Fibroblast of lung (primary cell): ENCODE measurements at regions not wholly inside any gene's neighbourhood (a gene's known extent, or its start where the extent isn't known, plus 50 kb on each side); places are given as distances from the start of the nearest gene placed in this dataset.

Experiments used
- DNase-seq, 2 donors: peaks; one replicate each; pipeline versions ENCODE4 v3.0.0 to v3.0.0-alpha.2; 2010; ENCODE audit warnings: low read depth in 2 of 2
- H2AFZ ChIP-seq: 2 replicates; pipeline ENCODE4 v1.5.1; 2012; ENCODE audit warnings: low read length, control low read depth, inconsistent platforms
- H3K27ac ChIP-seq: 2 replicates; pipeline ENCODE4 v1.5.1; 2011; ENCODE audit warnings: low read length, control low read depth; ENCODE audit not compliant: insufficient read depth
- H3K27me3 ChIP-seq: 2 replicates; pipeline ENCODE4 v1.5.1; 2011; ENCODE audit warnings: mild to moderate bottlenecking, low read length; ENCODE audit not compliant: control insufficient read depth, insufficient read depth
- H3K36me3 ChIP-seq: 2 replicates; pipeline ENCODE4 v1.5.1; 2011; ENCODE audit warnings: low read length; ENCODE audit not compliant: control insufficient read depth, insufficient read depth
- H3K4me1 ChIP-seq: 2 replicates; pipeline ENCODE4 v1.5.1; 2011; ENCODE audit warnings: low read length; ENCODE audit not compliant: control insufficient read depth, insufficient read depth; ENCODE audit errors: extremely low read depth
- H3K4me2 ChIP-seq: 2 replicates; pipeline ENCODE4 v1.5.1; 2011; ENCODE audit warnings: low read length, control low read depth; ENCODE audit not compliant: insufficient read depth; ENCODE audit errors: extremely low read depth
- H3K4me3 ChIP-seq, 4 experiments: fragments of 200-600 bp in 1 of 4; sonication (generic) in 1 of 4; replicated peaks in 1 of 4; 2 replicates each; pipeline ENCODE4 v1.5.1; 2011 to 2016; ENCODE audit warnings: low read length in 4 of 4, low read depth in 3 of 4, mild to moderate bottlenecking in 3 of 4, control low read depth in 2 of 4, inconsistent platforms in 1 of 4, mixed read lengths in 1 of 4; ENCODE audit not compliant: insufficient read depth in 1 of 4; ENCODE audit errors: control extremely low read depth in 1 of 4
- H3K79me2 ChIP-seq: 2 replicates; pipeline ENCODE4 v1.5.1; 2012; ENCODE audit warnings: mild to moderate bottlenecking, low read length, inconsistent platforms; ENCODE audit not compliant: control insufficient read depth, insufficient read depth
- H3K9ac ChIP-seq: 2 replicates; pipeline ENCODE4 v1.5.1; 2011; ENCODE audit warnings: mild to moderate bottlenecking, low read length, control low read depth; ENCODE audit not compliant: insufficient read depth
- H3K9me3 ChIP-seq: 2 replicates; pipeline ENCODE4 v1.5.1; 2012; ENCODE audit warnings: low read depth, low read length; ENCODE audit not compliant: control insufficient read depth, insufficient read depth
- H4K20me1 ChIP-seq: 2 replicates; pipeline ENCODE4 v1.5.1; 2011; ENCODE audit warnings: low read length; ENCODE audit not compliant: control insufficient read depth, insufficient read depth; ENCODE audit errors: extremely low read depth
- CTCF ChIP-seq, 2 donors: IDR thresholded peaks in 1 of 2; conservative IDR thresholded peaks in 1 of 2; 1 replicate in 1 of 2; 2 replicates in 1 of 2; pipeline ENCODE4 v1.5.1; 2011 to 2012; ENCODE audit warnings: low read length in 2 of 2, control low read depth in 1 of 2, inconsistent platforms in 1 of 2, low read depth in 1 of 2, mild to moderate bottlenecking in 1 of 2
- EZH2 ChIP-seq: IDR thresholded peaks from 2 replicates; pipeline ENCODE4 v1.5.1; 2012; ENCODE audit warnings: low read length, control low read depth, mild to moderate bottlenecking; ENCODE audit errors: missing control alignments

DNA sequence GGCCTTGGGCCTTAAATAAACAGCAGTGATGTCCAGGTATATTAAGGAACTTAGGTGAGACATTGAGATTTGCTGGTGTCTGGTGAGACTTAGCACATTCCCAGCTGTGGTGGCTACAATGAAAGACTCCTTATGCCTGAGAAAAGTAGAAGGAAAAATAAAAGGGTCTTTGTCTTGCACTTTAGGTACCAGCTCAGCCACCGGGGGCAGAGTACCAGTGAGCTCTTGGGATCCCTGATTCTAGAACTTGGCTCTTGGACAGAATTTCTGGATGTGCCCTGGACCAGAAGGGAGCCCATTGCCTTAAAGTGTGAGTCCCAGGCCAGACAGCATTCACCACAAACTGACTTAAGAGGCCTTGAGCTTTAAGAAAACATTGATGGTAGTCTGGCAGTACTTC lies 1038.7 kb downstream of the SORCS3 start:
- Histone ChIP-seq H3K9me3 (no peaks in the 10 kb centered on the region), H3K27ac (no peak overlapping the region), H3K4me1 (no peaks in the 10 kb centered on the region), H3K9ac (no peak overlapping the region), H3K36me3 (no peaks in the 10 kb centered on the region), H4K20me1 (no peaks in the 10 kb centered on the region), H3K79me2 (no peaks in the 10 kb centered on the region), H3K4me3 (no peak overlapping the region), H2AFZ (no peak overlapping the region), H3K4me2 (no peak overlapping the region), H3K27me3 (no peaks in the 10 kb centered on the region)
- DNase-seq, result no peak
- TF ChIP-seq EZH2, result no peak
- no peak for TF ChIP-seq CTCF (conservative IDR thresholded peaks at IDR 0.05 in 1 of 2, IDR thresholded peaks at IDR 0.05 in 1 of 2; ENCODE audit: low read depth in 1 of 2, low read length in 2 of 2)

- Histone ChIP-seq H3K27ac (no peak overlapping the region), H3K79me2 (no peaks in the 10 kb centered on the region), H4K20me1 (no peaks in the 10 kb centered on the region), H2AFZ (no peak overlapping the region), H3K4me3 (no peak overlapping the region), H3K4me2 (no peak overlapping the region), H3K36me3 (no peaks in the 10 kb centered on the region), H3K9me3 (no peaks in the 10 kb centered on the region), H3K27me3 (no peaks in the 10 kb centered on the region), H3K9ac (no peak overlapping the region), H3K4me1 (no peaks in the 10 kb centered on the region)
- TF ChIP-seq EZH2, result no peak
- TF ChIP-seq CTCF (conservative IDR thresholded peaks at IDR 0.05 in 1 of 2, IDR thresholded peaks at IDR 0.05 in 1 of 2; ENCODE audit: low read depth in 1 of 2, low read length in 2 of 2), result no peak
- no peak for DNase-seq
These were observed 1034.2 kb downstream of the SORCS3 start for GRCh38 chr10:105675333-105675732.

GRCh38 chr10:105674448-105674847 lies 1033.4 kb downstream of the SORCS3 start:
- no peak for DNase-seq
- H3K27ac ChIP-seq, result no peak overlapping the region
- no peak overlapping the region for H3K4me2 ChIP-seq
- H4K20me1 ChIP-seq, result no peaks in the 10 kb centered on the region
- H3K27me3 ChIP-seq, result no peaks in the 10 kb centered on the region
- H3K4me3 ChIP-seq, result no peak overlapping the region
- H2AFZ ChIP-seq, result no peak overlapping the region
- no peaks in the 10 kb centered on the region for H3K9me3 ChIP-seq
- H3K9ac ChIP-seq, result no peak overlapping the region
- H3K4me1 ChIP-seq, result no peaks in the 10 kb centered on the region
- H3K36me3 ChIP-seq, result no peaks in the 10 kb centered on the region
- TF ChIP-seq EZH2 (no peak), CTCF (conservative IDR thresholded peaks at IDR 0.05 in 1 of 2, IDR thresholded peaks at IDR 0.05 in 1 of 2; ENCODE audit: low read depth in 1 of 2, low read length in 2 of 2) (no peak)
- H3K79me2 ChIP-seq, result no peaks in the 10 kb centered on the region
